Upper lobe of right lung (tissue), 1 donor: ENCODE measurements at regions not wholly inside any gene's neighbourhood (a gene's known extent, or its start where the extent isn't known, plus 50 kb on each side); places are given as distances from the start of the nearest gene placed in this dataset.

Source experiments
- ATAC-seq: fragments of 200-7000 bp; cut with Tn5 transposase; one replicate; pipeline ENCODE4 v1.9.1; 2020; ENCODE audit warnings: mild to moderate bottlenecking, moderate library complexity
- DNase-seq: peaks from one replicate; pipeline ENCODE4 v3.0.0-alpha.2; 2020
- H3K27ac ChIP-seq: fragments of 200-600 bp; one replicate; pipeline ENCODE4 v1.8.0; 2022
- H3K27me3 ChIP-seq: fragments of 200-600 bp; one replicate; pipeline ENCODE4 v1.8.0; 2022; ENCODE audit warnings: mild to moderate bottlenecking
- H3K36me3 ChIP-seq: fragments of 200-600 bp; one replicate; pipeline ENCODE4 v1.8.0; 2022
- H3K4me1 ChIP-seq: fragments of 200-600 bp; one replicate; pipeline ENCODE4 v1.8.0; 2022
- H3K4me3 ChIP-seq: fragments of 200-600 bp; one replicate; pipeline ENCODE4 v1.8.0; 2022; ENCODE audit warnings: mild to moderate bottlenecking
- H3K9me3 ChIP-seq: fragments of 200-600 bp; one replicate; pipeline ENCODE4 v1.8.0; 2022
- intact Hi-C: fragments of 100-400 bp; cut with DNase I; formaldehyde crosslinking; loops from one replicate; pipeline ENCODE4 v1.11.0; 2022
- TF ChIP-seq, protein P1 (sequence below): fragments of 200-600 bp; IDR thresholded peaks from one replicate; pipeline ENCODE4 v1.8.0; 2022; ENCODE audit warnings: antibody characterized with exemption
- donor health status: DM: no; HTN: yes; CAD: no; lungs with severe emphysema.

DNA sequence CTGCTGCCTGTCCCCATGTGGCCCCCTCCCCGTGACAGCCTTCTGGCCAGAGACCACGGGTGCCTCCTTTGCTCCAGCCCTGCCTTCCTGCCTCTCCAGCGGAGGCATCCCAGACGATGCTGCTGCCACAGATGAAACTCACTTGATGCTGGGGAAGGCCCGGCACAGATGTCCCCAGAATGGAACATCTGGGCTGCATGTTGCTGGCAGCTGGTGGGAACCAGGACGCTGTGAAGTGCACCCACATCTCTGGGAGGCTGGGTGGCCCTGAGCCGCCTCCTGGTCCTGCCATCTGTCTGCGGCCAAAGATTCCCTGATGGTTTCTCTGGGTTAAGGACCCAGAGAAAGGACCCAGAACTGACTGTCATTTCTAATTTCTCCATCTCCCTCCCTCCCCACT lies 51.9 kb upstream of the PTPRS start:
- DNase-seq (no peak), ATAC-seq (no peak)
- Histone ChIP-seq H3K4me3 (no peak overlapping the region), H3K27me3 (peaks cover 41% of the 10 kb centered on the region), H3K36me3 (no peaks in the 10 kb centered on the region), H3K4me1 (no peaks in the 10 kb centered on the region), H3K27ac (no peak overlapping the region), H3K9me3 (no peaks in the 10 kb centered on the region)
- intact Hi-C loops: no loop called here
- TF ChIP-seq, protein P1, sequence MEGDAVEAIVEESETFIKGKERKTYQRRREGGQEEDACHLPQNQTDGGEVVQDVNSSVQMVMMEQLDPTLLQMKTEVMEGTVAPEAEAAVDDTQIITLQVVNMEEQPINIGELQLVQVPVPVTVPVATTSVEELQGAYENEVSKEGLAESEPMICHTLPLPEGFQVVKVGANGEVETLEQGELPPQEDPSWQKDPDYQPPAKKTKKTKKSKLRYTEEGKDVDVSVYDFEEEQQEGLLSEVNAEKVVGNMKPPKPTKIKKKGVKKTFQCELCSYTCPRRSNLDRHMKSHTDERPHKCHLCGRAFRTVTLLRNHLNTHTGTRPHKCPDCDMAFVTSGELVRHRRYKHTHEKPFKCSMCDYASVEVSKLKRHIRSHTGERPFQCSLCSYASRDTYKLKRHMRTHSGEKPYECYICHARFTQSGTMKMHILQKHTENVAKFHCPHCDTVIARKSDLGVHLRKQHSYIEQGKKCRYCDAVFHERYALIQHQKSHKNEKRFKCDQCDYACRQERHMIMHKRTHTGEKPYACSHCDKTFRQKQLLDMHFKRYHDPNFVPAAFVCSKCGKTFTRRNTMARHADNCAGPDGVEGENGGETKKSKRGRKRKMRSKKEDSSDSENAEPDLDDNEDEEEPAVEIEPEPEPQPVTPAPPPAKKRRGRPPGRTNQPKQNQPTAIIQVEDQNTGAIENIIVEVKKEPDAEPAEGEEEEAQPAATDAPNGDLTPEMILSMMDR: no peak

- DNase-seq (no peak), ATAC-seq (no peak)
- peaks cover 45% of the 10 kb centered on the region for H3K27me3 ChIP-seq
- TF ChIP-seq, protein P1: no peak
- H3K4me3 ChIP-seq: no peak overlapping the region
- no peak overlapping the region for H3K27ac ChIP-seq
- no peaks in the 10 kb centered on the region for H3K36me3 ChIP-seq
- intact Hi-C loops: no loop called here
- H3K4me1 ChIP-seq: no peaks in the 10 kb centered on the region
- no peaks in the 10 kb centered on the region for H3K9me3 ChIP-seq
Observed at GRCh38 chr19:5393088-5393487, 52.5 kb upstream of the PTPRS start.

GRCh38 chr19:5394551-5395505 lies 54.2 kb upstream of the PTPRS start:
- ATAC-seq: no peak
- no peak for DNase-seq

DNA sequence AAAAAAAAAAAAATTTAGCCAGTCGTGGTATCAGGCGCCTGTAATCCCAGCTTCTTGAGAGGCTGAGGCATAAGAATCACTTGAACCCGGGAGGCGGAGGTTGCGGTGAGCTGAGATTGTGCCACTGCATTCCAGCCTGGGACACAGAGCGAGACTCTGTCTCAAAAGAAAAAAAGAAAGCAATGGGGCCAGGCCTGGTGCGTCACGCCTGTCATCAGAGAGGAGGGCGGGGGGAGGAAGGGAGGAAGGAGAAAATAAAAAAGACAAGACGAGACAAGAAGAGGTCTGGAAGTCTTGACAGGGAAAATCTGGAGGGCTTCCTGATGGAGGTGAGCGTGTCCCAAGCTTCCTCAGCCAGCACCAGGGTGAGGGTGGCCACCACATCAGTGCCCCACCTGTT lies 54.9 kb upstream of the PTPRS start:
- TF ChIP-seq, protein P1: no peak
- H3K36me3 ChIP-seq: no peaks in the 10 kb centered on the region
- H3K9me3 ChIP-seq: no peaks in the 10 kb centered on the region
- H3K4me3 ChIP-seq: no peak overlapping the region
- intact Hi-C loops: no loop called here
- H3K27me3 ChIP-seq: peaks cover 54% of the 10 kb centered on the region
- ATAC-seq (no peak), DNase-seq (no peak)
- H3K27ac ChIP-seq: no peak overlapping the region
- no peaks in the 10 kb centered on the region for H3K4me1 ChIP-seq

More at GRCh38 chr19:5394551-5395505, 54.2 kb upstream of the PTPRS start:
- no peaks in the 10 kb centered on the region for H3K36me3 ChIP-seq
- no peak overlapping the region for H3K4me3 ChIP-seq
- H3K27ac ChIP-seq: no peak overlapping the region
- no peaks in the 10 kb centered on the region for H3K4me1 ChIP-seq
- TF ChIP-seq, protein P1: no peak
- H3K27me3 ChIP-seq: peaks cover 54% of the 10 kb centered on the region
- H3K9me3 ChIP-seq: no peaks in the 10 kb centered on the region
- intact Hi-C loops: no loop called here

DNA sequence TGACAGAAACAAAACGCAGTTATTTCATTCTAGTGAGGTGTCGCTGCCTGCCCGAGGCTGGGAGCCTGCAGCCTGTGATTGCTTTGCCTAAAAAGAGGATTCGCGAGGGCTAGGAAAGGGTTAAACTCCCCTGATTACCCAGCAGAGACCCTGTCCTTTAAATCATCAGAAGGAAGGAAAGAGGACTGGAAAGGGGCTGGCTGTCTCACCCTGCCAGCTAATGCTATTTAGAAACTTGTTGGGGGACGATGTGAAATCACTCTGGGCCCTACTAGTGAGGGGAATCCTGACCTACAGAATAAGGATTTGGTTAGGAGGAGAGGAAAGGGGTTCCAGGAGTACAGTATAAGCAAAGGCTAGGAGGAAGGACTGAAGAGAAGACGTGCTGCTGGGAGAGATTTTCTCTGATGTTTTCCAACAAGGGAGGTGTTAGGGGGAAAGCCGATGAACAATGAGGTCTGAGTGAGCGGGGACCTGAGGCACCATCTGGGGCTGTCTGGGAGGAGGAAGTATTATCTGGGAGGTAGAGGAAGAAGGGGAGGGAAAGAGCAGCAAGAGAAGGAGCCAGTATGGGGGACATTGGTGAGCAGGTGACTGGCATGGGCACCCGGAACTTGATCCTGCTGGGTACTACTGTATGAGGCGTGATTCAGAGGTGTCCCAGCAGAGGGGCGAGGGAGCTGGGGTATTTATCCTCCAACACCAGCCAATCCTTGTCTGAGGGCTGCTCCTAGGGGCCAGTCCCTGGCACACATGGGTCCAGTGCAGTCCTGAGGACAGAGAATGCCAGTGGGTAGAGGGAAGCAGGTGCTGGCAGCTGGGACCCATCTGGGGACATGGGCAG lies 55.7 kb upstream of the PTPRS start:
- Histone ChIP-seq H3K27ac (no peak overlapping the region), H3K4me3 (no peak overlapping the region), H3K36me3 (no peaks in the 10 kb centered on the region), H3K9me3 (no peaks in the 10 kb centered on the region), H3K27me3 (peaks cover 54% of the 10 kb centered on the region), H3K4me1 (no peaks in the 10 kb centered on the region)
- no peak for ATAC-seq
- intact Hi-C loops: no loop called here
- DNase-seq: no peak
- TF ChIP-seq, protein P1: no peak
